Panc1 (cell line): ENCODE measurements at regions not wholly inside any gene's neighbourhood (a gene's known extent, or its start where the extent isn't known, plus 50 kb on each side); places are given as distances from the start of the nearest gene placed in this dataset.
"Not testable (repeated sequence)": the region's sequence is repeated elsewhere in the genome, so short reads cannot be mapped to it uniquely, and the experiment has no call there.

Experiments used
- ATAC-seq: fragments of 200-7000 bp; cut with Tn5 transposase; 2 replicates; pipeline ENCODE4 v1.9.1; 2020; ENCODE audit warnings: mild to moderate bottlenecking, moderate library complexity
- BruUV-seq: library from RNA; stranded (reverse); fragments of 400-500 nt; replicated peaks from 2 replicates; lab custom pipeline; 2021; lab: Mats Ljungman, UMichigan
- CTCF ChIA-PET: fragments of 300-600 bp; sonication (Branson Sonifier 250); formaldehyde crosslinking; loops from one replicate; lab custom pipeline; 2022; ENCODE audit warnings: antibody characterized with exemption; lab: Charles Lee
- POLR2A ChIA-PET: fragments of 300-600 bp; sonication (Branson Sonifier 250); formaldehyde crosslinking; loops from one replicate; lab custom pipeline; 2022; ENCODE audit warnings: antibody characterized with exemption; lab: Charles Lee
- DNase-seq: peaks from one replicate; pipeline ENCODE4 v3.0.0-alpha.2; 2010; ENCODE audit warnings: low read depth, low spot score
- H3K27ac ChIP-seq: 2 replicates; pipeline ENCODE4 v1.5.1; 2011; ENCODE audit warnings: mild to moderate bottlenecking, low read length, inconsistent platforms
- H3K27me3 ChIP-seq: fragments of 200-500 bp; sonication (Bioruptor generic); 2 replicates; pipeline ENCODE4 v1.6.0; 2014; ENCODE audit warnings: low read length, inconsistent platforms; ENCODE audit not compliant: control insufficient read depth, insufficient read depth
- H3K36me3 ChIP-seq: fragments of 200-500 bp; sonication (Bioruptor generic); 2 replicates; pipeline ENCODE4 v1.5.1; 2014; ENCODE audit warnings: inconsistent platforms, mild to moderate bottlenecking, low read length, moderate library complexity; ENCODE audit not compliant: control insufficient read depth, insufficient read depth
- H3K4me1 ChIP-seq: 2 replicates; pipeline ENCODE4 v1.5.1; 2011; ENCODE audit warnings: inconsistent platforms, mild to moderate bottlenecking, low read length, moderate library complexity; ENCODE audit not compliant: control insufficient read depth, insufficient read depth
- H3K4me3 ChIP-seq, 2 experiments: 2 replicates each; pipeline ENCODE4 v1.5.1; 2011 to 2012; ENCODE audit warnings: low read depth in 2 of 2, low read length in 2 of 2, mild to moderate bottlenecking in 2 of 2, inconsistent platforms in 1 of 2, moderate library complexity in 1 of 2
- H3K9me3 ChIP-seq: fragments of 200-500 bp; sonication (Bioruptor generic); 2 replicates; pipeline ENCODE4 v1.5.1; 2014; ENCODE audit warnings: low read depth, mild to moderate bottlenecking, inconsistent platforms, low read length, moderate library complexity; ENCODE audit not compliant: control insufficient read depth, insufficient read depth
- CTCF ChIP-seq: fragments of 450-650 bp; IDR thresholded peaks from 2 replicates; pipeline ENCODE4 v1.5.1; 2017; ENCODE audit warnings: mild to moderate bottlenecking
- POLR2AphosphoS5 ChIP-seq: IDR thresholded peaks from 2 replicates; pipeline ENCODE4 v1.6.1; 2012; ENCODE audit warnings: mild to moderate bottlenecking, low read depth, low read length, moderate library complexity
- REST ChIP-seq, 2 experiments: IDR thresholded peaks; 2 replicates each; pipeline ENCODE4 v1.6.1; 2011 to 2012; ENCODE audit warnings: low read depth in 2 of 2, control low read depth in 1 of 2, low read length in 1 of 2, mild to moderate bottlenecking in 1 of 2, moderate library complexity in 1 of 2; ENCODE audit not compliant: insufficient read depth in 1 of 2
- SIN3A ChIP-seq: IDR thresholded peaks from 2 replicates; pipeline ENCODE4 v1.6.1; 2012; ENCODE audit warnings: low read depth, mild to moderate bottlenecking, low read length, moderate library complexity, borderline replicate concordance; ENCODE audit not compliant: insufficient read depth
- TCF7L2 ChIP-seq: IDR thresholded peaks from 2 replicates; pipeline ENCODE4 v1.6.1; 2011; ENCODE audit warnings: mild to moderate bottlenecking, low read depth, low read length, inconsistent platforms
- in situ Hi-C: cut with HindIII; loops from 2 replicates; pipeline ENCODE4 v1.10.0; 2016; ENCODE audit warnings: low sequenced_read_pairs, low pct_unique_long_range_greater_than_20kb
- intact Hi-C: fragments of 100-400 bp; cut with micrococcal nuclease; formaldehyde crosslinking; loops from one replicate; pipeline ENCODE4 v1.10.0; 2022; ENCODE audit not compliant: unreplicated experiment

- DNase-seq, intact Hi-C loops, H3K27me3 ChIP-seq, ATAC-seq, H3K27ac ChIP-seq, POLR2A ChIA-PET, in situ Hi-C loops, BruUV-seq, H3K4me1 ChIP-seq, CTCF ChIA-PET, H3K4me3 ChIP-seq, H3K9me3 ChIP-seq, H3K36me3 ChIP-seq: not testable (repeated sequence)
Measured at GRCh38 chr7:51386184-51386583, 69.6 kb upstream of the COBL start.

GRCh38 chr7:51382243-51382642, 65.6 kb upstream of the COBL start:
- H3K9me3 ChIP-seq, CTCF ChIA-PET, DNase-seq, BruUV-seq, intact Hi-C loops, H3K4me3 ChIP-seq, H3K27ac ChIP-seq, H3K27me3 ChIP-seq, H3K4me1 ChIP-seq, ATAC-seq, POLR2A ChIA-PET, in situ Hi-C loops, H3K36me3 ChIP-seq: not testable (repeated sequence)

- BruUV-seq, result no TSS peak
- peak; percentile 38; the same call in 1 of the 2 replicates for ATAC-seq
- H3K4me1 ChIP-seq, result no peaks in the 10 kb centered on the region
- in situ Hi-C loops, result no loop called here
- no peaks in the 10 kb centered on the region for H3K9me3 ChIP-seq
- intact Hi-C loops, result no loop called here
- H3K4me3 ChIP-seq, result no peak overlapping the region
- 0 out of 2 replicates have a peak, but pooled peaks cover 2% of the 10 kb centered on the region for H3K27me3 ChIP-seq
- H3K36me3 ChIP-seq, result no peaks in the 10 kb centered on the region
- TF ChIP-seq SIN3A (no peak), REST (IDR thresholded peaks at IDR 0.05; ENCODE audit: insufficient read depth in 1 of 2, low read depth in 2 of 2, low read length in 1 of 2) (no peak), POLR2AphosphoS5 (no peak), TCF7L2 (no peak), CTCF (no peak)
- no peak overlapping the region for H3K27ac ChIP-seq
- DNase-seq, result no peak
- ChIA-PET CTCF (interaction anchor here (1.2 kb wide), 1 partner anchor 214 kb away, joined by 3 read pairs; no protein-coding TSS in a partner anchor), POLR2A (interaction anchor here (0.7 kb wide), 1 partner anchor 1705 kb away, joined by 10 read pairs; no protein-coding TSS in a partner anchor)
Measured at GRCh38 chr7:51376420-51377092, 59.9 kb upstream of the COBL start.
